ENCODE measurements at regions not wholly inside any gene's neighbourhood (a gene's known extent, or its start where the extent isn't known, plus 50 kb on each side); places are given as distances from the start of the nearest gene placed in this dataset.

DNA sequence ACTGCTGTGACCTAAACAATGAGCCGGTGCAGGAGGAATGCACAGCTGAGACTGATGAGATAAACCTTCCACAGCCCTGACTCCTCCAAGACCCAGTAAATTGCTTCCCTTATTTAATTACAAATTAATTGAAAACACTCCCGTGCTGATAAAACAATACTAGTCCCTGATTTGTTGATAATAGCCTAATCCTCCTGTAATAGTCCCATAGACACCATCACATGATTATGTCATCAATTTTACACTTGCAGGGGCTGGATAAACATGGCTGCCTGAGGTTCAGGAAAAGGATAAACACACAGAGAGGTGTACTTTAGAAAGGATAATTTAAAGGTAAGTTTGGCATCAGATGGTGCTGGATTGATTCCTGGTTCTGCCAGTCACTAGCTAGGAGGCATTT is 84.6 kb upstream of the SPAG17 start:
- no peak overlapping the region for H3K4me3 ChIP-seq (ENCODE audit: low read depth in 2 of 2, low read length in 1 of 2)
- POLR2A ChIA-PET: no interaction called here
- no peak overlapping the region for H3K9ac ChIP-seq
- no peaks in the 10 kb centered on the region for H3K79me2 ChIP-seq (ENCODE audit: insufficient read depth)
- H3K9me2 ChIP-seq: no peaks in the 10 kb centered on the region
- no peaks in the 10 kb centered on the region for H3K4me1 ChIP-seq (ENCODE audit: control insufficient read depth in 1 of 2, insufficient read depth in 2 of 2, low read depth in 1 of 2, low read length in 1 of 2)
- no peaks in the 10 kb centered on the region for H3K27me3 ChIP-seq (ENCODE audit: insufficient read depth)
- CTCF ChIA-PET: interaction anchor here (1.4 kb wide), 1 partner anchor 9 kb away, joined by 3 read pairs; no protein-coding TSS in a partner anchor
- TF ChIP-seq, protein P1, sequence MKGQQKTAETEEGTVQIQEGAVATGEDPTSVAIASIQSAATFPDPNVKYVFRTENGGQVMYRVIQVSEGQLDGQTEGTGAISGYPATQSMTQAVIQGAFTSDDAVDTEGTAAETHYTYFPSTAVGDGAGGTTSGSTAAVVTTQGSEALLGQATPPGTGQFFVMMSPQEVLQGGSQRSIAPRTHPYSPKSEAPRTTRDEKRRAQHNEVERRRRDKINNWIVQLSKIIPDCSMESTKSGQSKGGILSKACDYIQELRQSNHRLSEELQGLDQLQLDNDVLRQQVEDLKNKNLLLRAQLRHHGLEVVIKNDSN (IDR thresholded peaks at IDR 0.05; ENCODE audit: borderline replicate concordance, low read depth): no peak
- no peak for TF ChIP-seq NFIC (IDR thresholded peaks at IDR 0.05; ENCODE audit: borderline replicate concordance)
- no peak for TF ChIP-seq NRF1 (IDR thresholded peaks at IDR 0.05; ENCODE audit: low read depth, low read length)
- no peak for TF ChIP-seq TCF12 (IDR thresholded peaks at IDR 0.05)
- no peak for TF ChIP-seq TEAD4 (IDR thresholded peaks at IDR 0.05; ENCODE audit: borderline replicate concordance, insufficient read depth)
- no peak for TF ChIP-seq CHD2 (IDR thresholded peaks at IDR 0.05; ENCODE audit: low read length, partially characterized antibody)
- TF ChIP-seq, protein P2, sequence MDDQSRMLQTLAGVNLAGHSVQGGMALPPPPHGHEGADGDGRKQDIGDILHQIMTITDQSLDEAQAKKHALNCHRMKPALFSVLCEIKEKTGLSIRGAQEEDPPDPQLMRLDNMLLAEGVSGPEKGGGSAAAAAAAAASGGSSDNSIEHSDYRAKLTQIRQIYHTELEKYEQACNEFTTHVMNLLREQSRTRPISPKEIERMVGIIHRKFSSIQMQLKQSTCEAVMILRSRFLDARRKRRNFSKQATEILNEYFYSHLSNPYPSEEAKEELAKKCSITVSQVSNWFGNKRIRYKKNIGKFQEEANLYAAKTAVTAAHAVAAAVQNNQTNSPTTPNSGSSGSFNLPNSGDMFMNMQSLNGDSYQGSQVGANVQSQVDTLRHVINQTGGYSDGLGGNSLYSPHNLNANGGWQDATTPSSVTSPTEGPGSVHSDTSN (IDR thresholded peaks at IDR 0.05): no peak
- no peak for TF ChIP-seq POLR2AphosphoS5 (IDR thresholded peaks at IDR 0.05; ENCODE audit: low read depth, low read length)
- no peak for TF ChIP-seq GATA2 (CRISPR knock-in tag; IDR thresholded peaks at IDR 0.05)
- TF ChIP-seq, protein P3, sequence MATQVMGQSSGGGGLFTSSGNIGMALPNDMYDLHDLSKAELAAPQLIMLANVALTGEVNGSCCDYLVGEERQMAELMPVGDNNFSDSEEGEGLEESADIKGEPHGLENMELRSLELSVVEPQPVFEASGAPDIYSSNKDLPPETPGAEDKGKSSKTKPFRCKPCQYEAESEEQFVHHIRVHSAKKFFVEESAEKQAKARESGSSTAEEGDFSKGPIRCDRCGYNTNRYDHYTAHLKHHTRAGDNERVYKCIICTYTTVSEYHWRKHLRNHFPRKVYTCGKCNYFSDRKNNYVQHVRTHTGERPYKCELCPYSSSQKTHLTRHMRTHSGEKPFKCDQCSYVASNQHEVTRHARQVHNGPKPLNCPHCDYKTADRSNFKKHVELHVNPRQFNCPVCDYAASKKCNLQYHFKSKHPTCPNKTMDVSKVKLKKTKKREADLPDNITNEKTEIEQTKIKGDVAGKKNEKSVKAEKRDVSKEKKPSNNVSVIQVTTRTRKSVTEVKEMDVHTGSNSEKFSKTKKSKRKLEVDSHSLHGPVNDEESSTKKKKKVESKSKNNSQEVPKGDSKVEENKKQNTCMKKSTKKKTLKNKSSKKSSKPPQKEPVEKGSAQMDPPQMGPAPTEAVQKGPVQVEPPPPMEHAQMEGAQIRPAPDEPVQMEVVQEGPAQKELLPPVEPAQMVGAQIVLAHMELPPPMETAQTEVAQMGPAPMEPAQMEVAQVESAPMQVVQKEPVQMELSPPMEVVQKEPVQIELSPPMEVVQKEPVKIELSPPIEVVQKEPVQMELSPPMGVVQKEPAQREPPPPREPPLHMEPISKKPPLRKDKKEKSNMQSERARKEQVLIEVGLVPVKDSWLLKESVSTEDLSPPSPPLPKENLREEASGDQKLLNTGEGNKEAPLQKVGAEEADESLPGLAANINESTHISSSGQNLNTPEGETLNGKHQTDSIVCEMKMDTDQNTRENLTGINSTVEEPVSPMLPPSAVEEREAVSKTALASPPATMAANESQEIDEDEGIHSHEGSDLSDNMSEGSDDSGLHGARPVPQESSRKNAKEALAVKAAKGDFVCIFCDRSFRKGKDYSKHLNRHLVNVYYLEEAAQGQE (IDR thresholded peaks at IDR 0.05; ENCODE audit: low read depth, low read length): no peak
- TF ChIP-seq GABPA (IDR thresholded peaks at IDR 0.05; ENCODE audit: low read depth): no peak
- no peak for TF ChIP-seq FOXJ3 (CRISPR knock-in tag; IDR thresholded peaks at IDR 0.05)
- TF ChIP-seq FOXM1 (IDR thresholded peaks at IDR 0.05; ENCODE audit: low read depth): no peak
- no peak for TF ChIP-seq EP300 (IDR thresholded peaks at IDR 0.05; ENCODE audit: borderline replicate concordance in 1 of 2, low read depth in 1 of 2, low read length in 1 of 2)
- no peak for TF ChIP-seq RCOR1 (IDR thresholded peaks at IDR 0.05; ENCODE audit: low read length)
- no peak for TF ChIP-seq RFX5 (IDR thresholded peaks at IDR 0.05; ENCODE audit: low read length)
- no peaks in the 10 kb centered on the region for H3F3A ChIP-seq (replicated peaks; ENCODE audit: insufficient read depth)
- no peak overlapping the region for H3K27ac ChIP-seq (ENCODE audit: low read depth in 2 of 2, low read length in 1 of 2)
- DNase-seq: no peak
- no peaks in the 10 kb centered on the region for H3K9me3 ChIP-seq
- no peak overlapping the region for H2AFZ ChIP-seq (ENCODE audit: low read depth)
- H4K20me1 ChIP-seq (ENCODE audit: insufficient read depth): no peaks in the 10 kb centered on the region
- H3K36me3 ChIP-seq (replicated peaks in 1 of 2; ENCODE audit: control insufficient read depth in 1 of 2, insufficient read depth in 2 of 2, low read length in 1 of 2): no peaks in the 10 kb centered on the region
- WGBS (ENCODE audit: low lambda C conversion rate): 5% methylated on average over 2 of the region's 2 CpGs
- no peak overlapping the region for H3K4me2 ChIP-seq

Data from SK-N-SH (cell line).